Ovary (tissue), 7 donors: ENCODE measurements at regions not wholly inside any gene's neighbourhood (a gene's known extent, or its start where the extent isn't known, plus 50 kb on each side); places are given as distances from the start of the nearest gene placed in this dataset.

Experiments
- DNase-seq, 5 donors: peaks; one replicate each; pipeline ENCODE4 v3.0.0-alpha.2; 2019 to 2020
- H3K27ac ChIP-seq, 2 donors: fragments of 200-600 bp; one replicate each; pipeline versions ENCODE4 v1.5.1 to v1.8.0; 2019 to 2022
- H3K27me3 ChIP-seq: fragments of 200-600 bp; one replicate; pipeline ENCODE4 v1.8.0; 2022
- H3K36me3 ChIP-seq: fragments of 200-600 bp; sonication (generic); one replicate; pipeline ENCODE4 v1.5.1; 2019
- H3K4me1 ChIP-seq: one replicate; pipeline ENCODE4 v1.8.1; 2013; ENCODE audit warnings: mild to moderate bottlenecking, moderate library complexity; ENCODE audit not compliant: insufficient read depth
- H3K4me3 ChIP-seq: fragments of 200-600 bp; sonication (generic); one replicate; pipeline ENCODE4 v1.5.1; 2017
- H3K9me3 ChIP-seq, 2 donors: fragments of 200-600 bp in 1 of 2; sonication (generic) in 1 of 2; one replicate each; pipeline versions ENCODE4 v1.5.1 to v1.8.1; 2013 to 2019; ENCODE audit warnings: mild to moderate bottlenecking in 1 of 2, moderate library complexity in 1 of 2
- EP300 ChIP-seq: sonication (generic); formaldehyde crosslinking; IDR thresholded peaks from one replicate; pipeline ENCODE4 v1.6.1; 2017; ENCODE audit warnings: antibody characterized with exemption
- POLR2A ChIP-seq: fragments of 450-650 bp; IDR thresholded peaks from one replicate; pipeline ENCODE4 v1.6.1; 2017; ENCODE audit warnings: antibody characterized with exemption, mild to moderate bottlenecking, moderate library complexity
- WGBS, 3 donors: extraction: QIAGEN DNeasy Blood & Tissue Kit in 1 of 3; methylation state at CpG; one replicate each; pipeline versions ENCODE4 v1.1.5 to v1.1.7; 2013 to 2017; 5-methylcytosine and 5-hydroxymethylcytosine counted together
- intact Hi-C, 4 donors: fragments of 100-400 bp; cut with DNase I; formaldehyde crosslinking; loops; one replicate each; pipeline versions ENCODE4 v1.11.0 to v1.15.1; 2022 to 2023
- TF ChIP-seq, protein P1 (sequence below), 3 donors: fragments of 450-650 bp in 2 of 3; fragments of 200-600 bp in 1 of 3; IDR thresholded peaks; one replicate each; pipeline versions ENCODE4 v1.5.1 to v1.8.0; 2016 to 2022; ENCODE audit warnings: antibody characterized with exemption in 3 of 3, mild to moderate bottlenecking in 1 of 3
- donor health status: DM: no; HTN: no; CAD: no; lungs with moderate emphysema.
- donor health status: DM: no; HTN: no; CAD: no.
- donor health status: Bipolar disorder and iron deficiency.
- donor health status: DM: no; HTN: no; CAD: no.
- donor health status: DM: yes; HTN: yes; CAD: no.

DNA sequence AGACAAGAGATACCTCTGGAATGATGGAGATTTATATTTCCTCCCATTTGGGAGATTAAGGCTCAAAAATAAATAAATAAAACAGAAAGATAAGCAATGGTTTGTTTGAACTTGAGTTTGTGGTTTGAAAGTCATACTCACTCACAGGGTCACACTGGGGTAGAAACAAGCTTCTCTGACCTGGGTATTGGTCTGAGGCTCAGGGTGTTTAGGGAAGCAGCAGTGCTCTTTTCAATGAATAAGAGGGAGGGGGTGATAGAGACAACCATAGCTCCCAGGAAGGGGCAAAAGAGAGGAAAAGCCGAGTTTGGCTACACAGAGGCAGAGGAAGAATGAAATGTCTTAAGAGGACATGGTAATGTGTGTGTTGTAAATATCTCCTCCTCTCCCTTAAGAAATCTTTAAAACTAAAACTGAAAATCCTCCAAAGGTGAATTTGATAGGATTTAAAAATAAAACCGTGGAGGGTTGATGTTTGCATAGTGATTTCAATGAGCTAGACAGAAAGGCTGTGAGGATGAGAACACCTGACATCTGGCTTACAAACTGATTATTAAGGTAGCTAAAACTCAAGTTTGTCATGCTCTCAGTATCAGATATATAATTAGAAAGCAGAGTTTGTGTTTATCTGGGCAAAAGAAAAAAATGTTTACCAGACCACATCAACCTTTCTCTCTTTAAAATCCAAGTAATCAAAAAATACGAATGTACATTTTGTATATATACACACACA, 159.9 kb upstream of the TMEFF2 start:
- intact Hi-C loops, result no loop called here
- Histone ChIP-seq H3K4me3 (no peak overlapping the region), H3K27me3 (no peaks in the 10 kb centered on the region), H3K9me3 (no peaks in the 10 kb centered on the region), H3K36me3 (no peaks in the 10 kb centered on the region), H3K4me1 (no peaks in the 10 kb centered on the region), H3K27ac (no peak overlapping the region)
- WGBS, 3 donors, result 59 to 66% (median 65%) methylated on average over 3 of the region's 3 CpGs
- TF ChIP-seq POLR2A (no peak), EP300 (no peak)
- TF ChIP-seq, protein P1, sequence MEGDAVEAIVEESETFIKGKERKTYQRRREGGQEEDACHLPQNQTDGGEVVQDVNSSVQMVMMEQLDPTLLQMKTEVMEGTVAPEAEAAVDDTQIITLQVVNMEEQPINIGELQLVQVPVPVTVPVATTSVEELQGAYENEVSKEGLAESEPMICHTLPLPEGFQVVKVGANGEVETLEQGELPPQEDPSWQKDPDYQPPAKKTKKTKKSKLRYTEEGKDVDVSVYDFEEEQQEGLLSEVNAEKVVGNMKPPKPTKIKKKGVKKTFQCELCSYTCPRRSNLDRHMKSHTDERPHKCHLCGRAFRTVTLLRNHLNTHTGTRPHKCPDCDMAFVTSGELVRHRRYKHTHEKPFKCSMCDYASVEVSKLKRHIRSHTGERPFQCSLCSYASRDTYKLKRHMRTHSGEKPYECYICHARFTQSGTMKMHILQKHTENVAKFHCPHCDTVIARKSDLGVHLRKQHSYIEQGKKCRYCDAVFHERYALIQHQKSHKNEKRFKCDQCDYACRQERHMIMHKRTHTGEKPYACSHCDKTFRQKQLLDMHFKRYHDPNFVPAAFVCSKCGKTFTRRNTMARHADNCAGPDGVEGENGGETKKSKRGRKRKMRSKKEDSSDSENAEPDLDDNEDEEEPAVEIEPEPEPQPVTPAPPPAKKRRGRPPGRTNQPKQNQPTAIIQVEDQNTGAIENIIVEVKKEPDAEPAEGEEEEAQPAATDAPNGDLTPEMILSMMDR (IDR thresholded peaks at IDR 0.05), result no peak
- DNase-seq, result no peak

DNA sequence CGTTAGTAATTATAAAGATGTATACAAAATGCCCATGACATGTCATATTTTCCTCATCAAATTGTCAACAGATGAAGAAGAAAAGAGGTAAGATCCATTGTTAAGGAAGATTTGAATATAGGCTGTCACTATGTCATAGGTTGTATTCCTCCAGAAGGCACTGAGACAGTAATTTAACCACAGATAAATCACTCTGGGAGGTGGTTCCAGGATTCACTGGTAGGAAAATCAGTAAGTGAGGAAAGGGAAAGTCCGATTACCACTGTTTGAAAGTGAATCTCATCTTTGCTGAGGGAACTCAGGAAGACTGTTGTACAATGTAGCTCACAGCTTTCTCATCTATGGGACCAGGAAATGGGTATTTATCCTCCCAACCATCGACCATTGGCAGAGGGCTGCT, 152.8 kb upstream of the TMEFF2 start:
- no peak for TF ChIP-seq EP300
- TF ChIP-seq POLR2A, result no peak
- TF ChIP-seq, protein P1 (IDR thresholded peaks at IDR 0.05), result no peak
- no peak overlapping the region for H3K27ac ChIP-seq
- no peaks in the 10 kb centered on the region for H3K27me3 ChIP-seq
- no peaks in the 10 kb centered on the region for H3K9me3 ChIP-seq
- intact Hi-C loops, result no loop called here
- H3K4me1 ChIP-seq, result no peaks in the 10 kb centered on the region
- H3K4me3 ChIP-seq, result no peak overlapping the region
- 74 to 83% (median 76%) methylated on average over 3 of the region's 3 CpGs for WGBS, 3 donors
- no peak for DNase-seq
- no peaks in the 10 kb centered on the region for H3K36me3 ChIP-seq

DNA sequence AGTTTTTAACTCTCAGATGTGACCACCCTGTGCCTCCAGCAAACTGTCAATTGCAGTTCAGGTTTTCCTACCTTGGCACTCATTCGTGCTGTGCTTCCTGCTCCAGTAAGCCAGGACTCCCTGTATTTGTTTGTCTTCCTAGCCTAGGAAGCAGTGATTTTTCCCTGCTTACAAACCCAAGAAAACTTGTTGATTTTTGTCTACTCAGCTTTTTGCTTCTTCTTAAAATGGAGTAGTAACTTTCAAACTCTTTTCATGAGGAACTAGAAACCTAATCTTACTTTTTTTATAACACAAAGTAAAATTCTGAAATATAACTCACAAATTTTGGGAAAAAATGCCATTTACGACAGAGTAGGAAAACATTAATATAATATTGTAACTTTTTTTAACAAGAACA, 150.6 kb upstream of the TMEFF2 start:
- no peak overlapping the region for H3K27ac ChIP-seq
- no peaks in the 10 kb centered on the region for H3K4me1 ChIP-seq
- TF ChIP-seq, protein P1 (IDR thresholded peaks at IDR 0.05), result no peak
- TF ChIP-seq POLR2A (no peak), EP300 (no peak)
- intact Hi-C loops, result no loop called here
- no peak for DNase-seq
- WGBS, 3 donors, result 76 to 80% (median 77%) methylated on average over 2 of the region's 2 CpGs
- H3K9me3 ChIP-seq, result no peaks in the 10 kb centered on the region
- no peaks in the 10 kb centered on the region for H3K27me3 ChIP-seq
- H3K4me3 ChIP-seq, result no peak overlapping the region
- H3K36me3 ChIP-seq, result no peaks in the 10 kb centered on the region

DNA sequence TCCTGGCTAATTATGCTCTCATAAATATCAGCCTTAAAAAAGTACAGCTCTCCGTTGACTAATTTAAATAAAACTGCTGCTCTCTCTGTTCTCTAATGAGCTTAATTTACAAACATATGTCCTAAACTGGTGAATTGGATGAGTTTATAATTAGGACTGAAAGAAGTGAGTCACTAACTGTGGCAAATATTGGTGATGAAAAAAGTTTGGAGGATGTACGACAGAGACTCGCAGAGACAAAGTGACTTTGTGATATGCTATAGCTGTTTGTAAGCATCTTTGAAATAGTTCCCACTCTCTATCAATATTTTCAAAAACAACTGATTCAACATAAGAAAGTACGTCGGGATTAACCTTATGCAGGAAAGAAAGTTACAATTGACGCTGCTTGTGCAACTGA, 138.9 kb upstream of the TMEFF2 start:
- 25 to 63% (median 28%) methylated on average over 6 of the region's 6 CpGs for WGBS, 3 donors
- no peaks in the 10 kb centered on the region for H3K9me3 ChIP-seq
- intact Hi-C loops, result no loop called here
- no peaks in the 10 kb centered on the region for H3K27me3 ChIP-seq
- H3K27ac ChIP-seq, result no peak overlapping the region
- no peak overlapping the region for H3K4me3 ChIP-seq
- no peaks in the 10 kb centered on the region for H3K36me3 ChIP-seq
- DNase-seq, result no peak
- TF ChIP-seq POLR2A, result no peak
- H3K4me1 ChIP-seq, result no peaks in the 10 kb centered on the region

DNA sequence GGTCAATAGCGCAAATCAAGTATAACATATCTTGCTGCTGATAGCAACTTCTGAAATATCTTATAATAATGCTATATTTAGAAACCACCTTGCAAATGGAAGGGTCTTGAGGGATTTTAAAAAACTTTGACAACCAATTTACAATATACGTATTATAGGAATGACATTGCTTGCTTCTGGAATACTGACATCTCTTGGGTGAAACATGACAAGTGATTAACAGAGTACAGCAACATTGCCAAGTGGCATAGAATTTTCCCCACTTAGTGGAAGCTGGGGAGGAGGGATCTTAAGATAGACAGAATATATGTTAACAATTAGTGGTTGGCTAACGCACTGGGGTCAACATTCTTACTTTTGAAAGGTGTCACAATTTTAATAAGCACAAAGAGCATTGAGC, 133.6 kb upstream of the TMEFF2 start:
- TF ChIP-seq, protein P1 (IDR thresholded peaks at IDR 0.05), result no peak
- TF ChIP-seq POLR2A (no peak), EP300 (no peak)
- no peaks in the 10 kb centered on the region for H3K4me1 ChIP-seq
- H3K9me3 ChIP-seq, result no peaks in the 10 kb centered on the region
- no peak overlapping the region for H3K27ac ChIP-seq
- H3K36me3 ChIP-seq, result no peaks in the 10 kb centered on the region
- no peak overlapping the region for H3K4me3 ChIP-seq
- intact Hi-C loops, result no loop called here
- WGBS, 3 donors, result 90 to 92% (median 90%) methylated on average over 3 of the region's 3 CpGs
- H3K27me3 ChIP-seq, result no peaks in the 10 kb centered on the region
- no peak for DNase-seq
